Stimulated activated CD8-positive, alpha-beta memory T cell treated with anti-CD3 and anti-CD28 coated beads, Interleukin-2, amount 100 ng/mL, for 1 hour (primary cell): ENCODE measurements at regions not wholly inside any gene's neighbourhood (a gene's known extent, or its start where the extent isn't known, plus 50 kb on each side); places are given as distances from the start of the nearest gene placed in this dataset.

Experiments used
- DNase-seq, 2 donors: peaks; one replicate each; pipeline ENCODE4 v3.0.0-alpha.2; 2020; ENCODE audit warnings: low read depth in 2 of 2

- no peak for DNase-seq
These were observed 190.6 kb downstream of the PHLDA1 start for GRCh38 chr12:75840994-75841355.

GRCh38 chr12:75838309-75838708, 193.3 kb downstream of the PHLDA1 start:
- no peak for DNase-seq

GRCh38 chr12:75837700-75838099, 193.9 kb downstream of the PHLDA1 start:
- no peak for DNase-seq

GRCh38 chr12:75836533-75836932, 195.0 kb downstream of the PHLDA1 start:
- DNase-seq, result no peak

- DNase-seq, result no peak
These were observed 197.0 kb downstream of the PHLDA1 start for GRCh38 chr12:75834591-75834990.

- DNase-seq, result no peak
These were observed 198.3 kb downstream of the PHLDA1 start for GRCh38 chr12:75833268-75833667.

GRCh38 chr12:75831402-75831801, 200.2 kb downstream of the PHLDA1 start:
- DNase-seq, result no peak

GRCh38 chr12:75827061-75827460, 204.5 kb downstream of the PHLDA1 start:
- no peak for DNase-seq

- DNase-seq, result no peak
These were observed 205.9 kb downstream of the PHLDA1 start for GRCh38 chr12:75825686-75826085.

GRCh38 chr12:75823475-75823874, 208.1 kb downstream of the PHLDA1 start:
- DNase-seq, result no peak

- no peak for DNase-seq
These were observed 209.2 kb downstream of the PHLDA1 start for GRCh38 chr12:75822416-75822815.

- DNase-seq, result no peak
These were observed 210.6 kb downstream of the PHLDA1 start for GRCh38 chr12:75820848-75821578.

GRCh38 chr12:75820071-75820470, 211.5 kb downstream of the PHLDA1 start:
- DNase-seq, result no peak

- DNase-seq, result no peak
These were observed 212.1 kb downstream of the PHLDA1 start for GRCh38 chr12:75819512-75819911.

GRCh38 chr12:75818863-75819262, 212.7 kb downstream of the PHLDA1 start:
- DNase-seq, result no peak

GRCh38 chr12:75816897-75817296, 214.7 kb downstream of the PHLDA1 start:
- no peak for DNase-seq

- DNase-seq, result no peak
These were observed 215.8 kb downstream of the PHLDA1 start for GRCh38 chr12:75815756-75816155.

- no peak for DNase-seq
These were observed 216.5 kb downstream of the PHLDA1 start for GRCh38 chr12:75814851-75815754.

- no peak for DNase-seq
These were observed 218.5 kb downstream of the PHLDA1 start for GRCh38 chr12:75813072-75813471.

GRCh38 chr12:75812271-75813018, 219.1 kb downstream of the PHLDA1 start:
- no peak for DNase-seq

- no peak for DNase-seq
These were observed 221.8 kb downstream of the PHLDA1 start for GRCh38 chr12:75809746-75810145.

GRCh38 chr12:75807494-75807893, 224.1 kb downstream of the PHLDA1 start:
- DNase-seq, result no peak
